HCEC 1CT (cell line): ENCODE measurements at regions not wholly inside any gene's neighbourhood (a gene's known extent, or its start where the extent isn't known, plus 50 kb on each side); places are given as distances from the start of the nearest gene placed in this dataset.
"Not testable (repeated sequence)": the region's sequence is repeated elsewhere in the genome, so short reads cannot be mapped to it uniquely, and the experiment has no call there.

Experiments used
- DNase-seq: peaks from one replicate; pipeline ENCODE4 v3.0.0-alpha.2; 2017

- not testable (repeated sequence) for DNase-seq
Observed at GRCh38 chr20:29566901-29567635, 1690.4 kb upstream of the DEFB115 start.

DNA sequence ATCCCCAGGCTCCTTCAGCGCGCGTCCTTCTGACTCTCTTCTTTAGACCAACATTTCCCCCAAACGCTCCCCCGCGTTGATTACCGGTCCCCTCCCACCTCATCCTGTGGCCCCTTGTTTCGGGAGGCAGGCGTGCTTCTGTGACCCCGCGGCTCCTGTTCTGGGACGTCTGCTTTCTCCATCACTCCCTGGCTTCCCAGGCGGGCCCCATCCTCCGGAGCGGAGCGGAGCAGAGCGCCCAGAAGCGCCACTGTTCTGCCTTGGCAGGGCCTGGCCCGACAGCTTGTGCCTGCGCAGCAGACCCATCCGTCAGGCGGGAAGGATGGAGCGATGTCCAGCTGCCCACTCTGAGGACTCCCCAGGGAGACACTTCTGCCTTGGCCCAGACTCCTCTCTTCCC is 1689.8 kb upstream of the DEFB115 start:
- not testable (repeated sequence) for DNase-seq

- DNase-seq = not testable (repeated sequence)
Observed at GRCh38 chr20:29570126-29570525, 1687.3 kb upstream of the DEFB115 start.

DNA sequence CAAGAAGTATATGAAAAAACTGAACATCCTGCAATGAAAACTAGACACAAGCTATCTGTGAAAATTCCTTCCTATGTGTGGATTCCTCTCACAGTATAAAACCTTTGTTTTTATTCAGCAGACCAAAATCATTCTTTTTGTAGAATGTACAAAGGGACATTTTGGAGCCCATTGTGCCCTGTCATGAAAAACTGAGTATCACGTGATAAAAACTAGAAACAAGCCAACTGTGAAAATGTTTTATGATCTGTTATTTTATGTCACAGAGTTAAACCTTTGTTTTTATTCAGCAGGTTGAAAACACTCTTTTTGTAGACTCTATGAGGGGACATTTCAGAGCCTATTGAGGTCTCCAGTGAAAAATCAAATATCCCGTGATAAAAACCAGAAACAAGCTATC is 1667.9 kb upstream of the DEFB115 start:
- not testable (repeated sequence) for DNase-seq

DNA sequence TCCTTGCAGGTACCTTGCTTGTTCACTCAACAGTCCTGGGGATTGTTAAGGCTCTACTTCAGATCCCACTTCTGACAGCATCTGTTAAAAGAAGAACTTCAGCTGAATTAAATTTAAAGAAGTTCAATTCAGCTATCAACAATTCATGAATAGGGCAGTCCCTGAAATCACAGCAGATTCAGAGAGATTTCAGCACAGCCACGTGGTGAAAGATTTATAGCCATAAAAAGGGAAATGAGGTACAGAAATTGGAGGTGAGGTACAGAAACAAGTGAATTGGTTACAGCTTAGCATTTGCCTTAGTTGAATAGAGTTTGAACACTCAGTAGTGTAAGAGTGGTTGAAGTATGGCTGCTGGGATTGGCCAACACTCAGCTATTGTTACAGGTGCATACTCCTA is 1653.3 kb upstream of the DEFB115 start:
- DNase-seq = not testable (repeated sequence)

- not testable (repeated sequence) for DNase-seq
Observed at GRCh38 chr20:29606171-29606570, 1651.3 kb upstream of the DEFB115 start.

DNA sequence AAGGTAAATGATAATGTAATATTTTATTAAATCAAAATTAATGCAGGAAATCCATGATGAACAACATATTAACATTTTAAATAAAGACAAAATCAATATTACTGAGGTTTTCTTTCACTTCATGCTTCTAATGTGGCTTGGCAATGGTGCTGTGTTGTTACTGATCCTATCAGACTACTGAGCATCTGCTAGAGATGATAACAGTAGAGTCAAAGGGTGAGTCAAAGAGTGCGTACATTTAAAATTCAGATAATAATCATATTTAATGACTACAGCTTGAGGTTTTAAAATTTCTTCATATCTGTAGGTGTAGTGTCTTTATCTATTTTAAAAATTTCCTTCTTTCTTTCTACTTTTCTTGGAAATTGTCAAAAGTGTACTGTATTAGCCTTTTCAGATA is 1628.1 kb upstream of the DEFB115 start:
- not testable (repeated sequence) for DNase-seq
